Liver (tissue), 8 donors: ENCODE measurements at regions not wholly inside any gene's neighbourhood (a gene's known extent, or its start where the extent isn't known, plus 50 kb on each side); places are given as distances from the start of the nearest gene placed in this dataset.
A peak's percentile ranks its signal among the peaks of the same experiment; 100 is the strongest.

Experiments used
- DNase-seq: peaks from one replicate; pipeline ENCODE4 v3.0.0-alpha.2; 2017; ENCODE audit warnings: low spot score
- H3K27ac ChIP-seq, 2 donors: one replicate each; pipeline ENCODE4 v1.7.0; 2013; ENCODE audit warnings: inconsistent platforms in 2 of 2, low read length in 2 of 2, control low read depth in 1 of 2, low read depth in 1 of 2, mild to moderate bottlenecking in 1 of 2
- H3K27me3 ChIP-seq, 4 donors: one replicate each; pipeline versions ENCODE4 v1.6.1 to v1.7.0; 2013; ENCODE audit warnings: low read length in 3 of 4, inconsistent platforms in 1 of 4, mild to moderate bottlenecking in 1 of 4, moderate library complexity in 1 of 4; ENCODE audit not compliant: control insufficient read depth in 4 of 4, insufficient read depth in 4 of 4
- H3K36me3 ChIP-seq, 4 donors: one replicate each; pipeline versions ENCODE4 v1.6.1 to v1.7.0; 2013; ENCODE audit warnings: low read length in 3 of 4, mild to moderate bottlenecking in 3 of 4, low read depth in 1 of 4, moderate library complexity in 1 of 4; ENCODE audit not compliant: control insufficient read depth in 4 of 4, insufficient read depth in 3 of 4
- H3K4me1 ChIP-seq, 4 donors: one replicate each; pipeline versions ENCODE4 v1.6.1 to v1.7.0; 2013; ENCODE audit warnings: low read length in 3 of 4, mild to moderate bottlenecking in 3 of 4, moderate library complexity in 1 of 4; ENCODE audit not compliant: control insufficient read depth in 4 of 4, insufficient read depth in 4 of 4
- H3K4me3 ChIP-seq, 3 donors: one replicate each; pipeline versions ENCODE4 v1.6.1 to v1.7.0; 2013; ENCODE audit warnings: low read length in 3 of 3, control low read depth in 1 of 3, low read depth in 1 of 3, mild to moderate bottlenecking in 1 of 3
- H3K9ac ChIP-seq, 2 donors: one replicate each; pipeline ENCODE4 v1.7.0; 2013; ENCODE audit warnings: low read length in 2 of 2, mild to moderate bottlenecking in 2 of 2, moderate library complexity in 2 of 2, control low read depth in 1 of 2, low read depth in 1 of 2
- H3K9me3 ChIP-seq, 4 donors: one replicate each; pipeline versions ENCODE4 v1.6.1 to v1.7.0; 2013; ENCODE audit warnings: low read length in 3 of 4; ENCODE audit not compliant: control insufficient read depth in 4 of 4
- EGR1 ChIP-seq, 2 donors: IDR thresholded peaks; 2 replicates each; pipeline ENCODE4 v1.6.1; 2016 to 2018; ENCODE audit warnings: antibody characterized with exemption in 2 of 2, low read depth in 2 of 2
- FOXA1 ChIP-seq: IDR thresholded peaks from 2 replicates; pipeline ENCODE4 v1.6.1; 2016; ENCODE audit warnings: antibody characterized with exemption
- FOXA2 ChIP-seq: IDR thresholded peaks from 2 replicates; pipeline ENCODE4 v1.6.1; 2016; ENCODE audit warnings: antibody characterized with exemption
- GABPA ChIP-seq, 2 donors: IDR thresholded peaks in 1 of 2; conservative IDR thresholded peaks in 1 of 2; 2 replicates each; pipeline ENCODE4 v1.6.1; 2016; ENCODE audit warnings: antibody characterized with exemption in 2 of 2, mild to moderate bottlenecking in 1 of 2, moderate library complexity in 1 of 2
- HNF4A ChIP-seq, 2 donors: conservative IDR thresholded peaks; 2 replicates each; pipeline ENCODE4 v1.6.1; 2016; ENCODE audit warnings: antibody characterized with exemption in 2 of 2, mild to moderate bottlenecking in 2 of 2
- HNF4G ChIP-seq: IDR thresholded peaks from 2 replicates; pipeline ENCODE4 v1.6.1; 2016; ENCODE audit warnings: antibody characterized with exemption
- JUND ChIP-seq, 2 donors: IDR thresholded peaks; 2 replicates each; pipeline ENCODE4 v1.6.1; 2016; ENCODE audit warnings: antibody characterized with exemption in 2 of 2
- NR2F2 ChIP-seq: IDR thresholded peaks from 2 replicates; pipeline ENCODE4 v1.6.1; 2016; ENCODE audit warnings: antibody characterized with exemption
- RAD21 ChIP-seq, 2 donors: IDR thresholded peaks; 2 replicates each; pipeline ENCODE4 v1.6.1; 2016; ENCODE audit warnings: antibody characterized with exemption in 2 of 2, mild to moderate bottlenecking in 2 of 2
- RXRA ChIP-seq, 2 donors: IDR thresholded peaks; 2 replicates each; pipeline ENCODE4 v1.6.1; 2017 to 2018; ENCODE audit warnings: antibody characterized with exemption in 2 of 2, mild to moderate bottlenecking in 1 of 2
- SP1 ChIP-seq: IDR thresholded peaks from 2 replicates; pipeline ENCODE4 v1.6.1; 2018; ENCODE audit warnings: antibody characterized with exemption, mild to moderate bottlenecking
- TAF1 ChIP-seq: conservative IDR thresholded peaks from 2 replicates; pipeline ENCODE4 v1.6.1; 2016; ENCODE audit warnings: antibody characterized with exemption, mild to moderate bottlenecking
- YY1 ChIP-seq: IDR thresholded peaks from 2 replicates; pipeline ENCODE4 v1.6.1; 2016; ENCODE audit warnings: antibody characterized with exemption, mild to moderate bottlenecking
- WGBS: extraction: QIAGEN DNeasy Blood & Tissue Kit; methylation state at CpG from one replicate; pipeline ENCODE4 v1.1.7; 2013; 5-methylcytosine and 5-hydroxymethylcytosine counted together
- TF ChIP-seq, protein P1 (sequence below): fragments of 150-350 bp; IDR thresholded peaks from 2 replicates; pipeline ENCODE4 v1.5.1; 2017; ENCODE audit warnings: improper control_type of control experiment, low read depth, low read length; ENCODE audit not compliant: missing input control
- TF ChIP-seq, protein P2 (sequence below): IDR thresholded peaks from 2 replicates; pipeline ENCODE4 v1.6.1; 2016; ENCODE audit warnings: antibody characterized with exemption
- TF ChIP-seq, protein P3 (sequence below): IDR thresholded peaks from 2 replicates; pipeline ENCODE4 v1.6.1; 2016; ENCODE audit warnings: antibody characterized with exemption
- donor health status: healthy.
- donor health status: healthy.
- donor health status: healthy.
- donor health status: healthy.
- donor health status: healthy.

DNA sequence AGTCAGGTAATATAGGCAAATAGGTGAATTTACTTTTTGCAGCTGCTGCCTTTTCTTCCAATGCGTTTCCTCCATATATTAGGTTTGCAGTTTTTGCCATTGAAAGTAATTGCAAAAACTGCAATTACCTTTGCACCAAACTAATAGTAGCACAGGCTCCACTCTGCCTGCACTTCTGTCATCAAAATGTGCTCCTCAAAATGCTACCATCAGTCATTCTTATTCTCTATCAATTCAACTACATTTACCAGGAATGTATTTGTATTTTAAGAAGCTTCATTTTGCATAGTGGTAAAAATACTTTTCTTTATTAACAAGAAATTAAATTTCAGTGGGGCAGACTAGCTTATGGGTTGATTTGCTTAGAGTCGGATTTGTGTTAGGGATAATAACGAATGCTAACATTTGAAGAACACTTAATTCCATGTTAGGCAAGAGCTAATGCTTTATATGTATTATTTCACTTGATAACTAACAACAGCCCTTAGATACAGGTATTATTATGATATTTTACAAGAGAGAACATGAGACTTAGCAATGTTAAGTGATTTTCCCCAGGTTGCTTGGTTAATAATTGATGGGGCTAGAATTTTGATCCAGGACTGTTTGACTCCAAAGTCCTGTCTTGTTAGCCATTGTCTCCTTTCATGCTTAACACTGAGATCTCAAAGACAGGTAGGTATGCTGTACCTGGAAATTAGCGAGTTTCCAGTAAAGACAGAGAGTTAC lies 300.4 kb downstream of the MAN2A1 start:
- 45% methylated on average over 4 of the region's 4 CpGs for WGBS
- Histone ChIP-seq H3K4me3 (no peak overlapping the region), H3K9ac (peak overlapping the region in 1 of 2 donors; percentile 38), H3K36me3 (no peaks in the 10 kb centered on the region), H3K9me3 (no peaks in the 10 kb centered on the region), H3K27ac (peak overlapping the region; percentile 69), H3K27me3 (no peaks in the 10 kb centered on the region), H3K4me1 (peaks cover 13 to 56% (median 36%) of the 10 kb centered on the region in 4 donors)
- TF ChIP-seq YY1 (peak; percentile 60), HNF4G (peak; percentile 85), HNF4A (conservative IDR thresholded peaks at IDR 0.05) (peak; percentile 90 to 91), RAD21 (IDR thresholded peaks at IDR 0.05) (peak; percentile 7 to 33), GABPA (IDR thresholded peaks at IDR 0.05 in 1 of 2, conservative IDR thresholded peaks at IDR 0.05 in 1 of 2) (no peak), SP1 (peak; percentile 86), NR2F2 (no peak), RXRA (IDR thresholded peaks at IDR 0.05) (peak; percentile 51 to 57), JUND (IDR thresholded peaks at IDR 0.05) (peak; percentile 36 to 62)
- no peak for DNase-seq

DNA sequence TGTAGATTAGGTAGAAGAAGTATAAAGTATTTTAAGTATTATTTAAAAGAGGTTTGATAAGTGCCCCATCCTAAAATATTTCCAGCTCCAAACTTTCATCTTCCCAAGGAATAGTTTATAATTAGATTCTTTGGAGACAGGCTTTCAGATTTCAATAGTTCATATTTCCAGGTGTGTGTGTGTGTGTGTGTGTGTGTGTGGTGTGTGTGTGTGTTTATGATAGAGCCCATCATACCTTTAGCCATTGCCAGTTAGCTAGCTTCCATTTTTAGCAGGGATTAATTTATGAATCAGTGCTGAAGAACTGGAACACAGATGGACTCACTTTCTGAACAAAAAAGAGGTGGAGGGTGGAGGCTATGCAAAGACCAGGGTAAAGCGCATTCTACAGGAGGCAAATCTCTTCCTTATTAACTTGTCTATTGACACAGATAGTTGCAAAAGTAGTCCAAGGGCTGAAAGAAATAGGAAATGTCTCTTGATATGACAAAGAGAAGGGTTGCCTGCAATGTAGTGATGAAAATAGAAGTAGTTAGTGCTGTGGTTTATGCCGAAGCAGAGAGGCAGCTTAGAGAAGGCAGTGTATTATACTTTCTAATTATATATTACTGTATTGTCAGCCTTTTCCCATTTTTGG lies 301.1 kb downstream of the MAN2A1 start:
- H3K36me3 ChIP-seq, result no peaks in the 10 kb centered on the region
- DNase-seq, result no peak
- H3K9ac ChIP-seq, result peak overlapping the region in 1 of 2 donors; percentile 38
- H3K27ac ChIP-seq, result peak overlapping the region; percentile 69
- H3K27me3 ChIP-seq, result no peaks in the 10 kb centered on the region
- H3K9me3 ChIP-seq, result no peaks in the 10 kb centered on the region
- TF ChIP-seq HNF4A (conservative IDR thresholded peaks at IDR 0.05) (no peak), YY1 (peak; percentile 7)
- TF ChIP-seq, protein P1, sequence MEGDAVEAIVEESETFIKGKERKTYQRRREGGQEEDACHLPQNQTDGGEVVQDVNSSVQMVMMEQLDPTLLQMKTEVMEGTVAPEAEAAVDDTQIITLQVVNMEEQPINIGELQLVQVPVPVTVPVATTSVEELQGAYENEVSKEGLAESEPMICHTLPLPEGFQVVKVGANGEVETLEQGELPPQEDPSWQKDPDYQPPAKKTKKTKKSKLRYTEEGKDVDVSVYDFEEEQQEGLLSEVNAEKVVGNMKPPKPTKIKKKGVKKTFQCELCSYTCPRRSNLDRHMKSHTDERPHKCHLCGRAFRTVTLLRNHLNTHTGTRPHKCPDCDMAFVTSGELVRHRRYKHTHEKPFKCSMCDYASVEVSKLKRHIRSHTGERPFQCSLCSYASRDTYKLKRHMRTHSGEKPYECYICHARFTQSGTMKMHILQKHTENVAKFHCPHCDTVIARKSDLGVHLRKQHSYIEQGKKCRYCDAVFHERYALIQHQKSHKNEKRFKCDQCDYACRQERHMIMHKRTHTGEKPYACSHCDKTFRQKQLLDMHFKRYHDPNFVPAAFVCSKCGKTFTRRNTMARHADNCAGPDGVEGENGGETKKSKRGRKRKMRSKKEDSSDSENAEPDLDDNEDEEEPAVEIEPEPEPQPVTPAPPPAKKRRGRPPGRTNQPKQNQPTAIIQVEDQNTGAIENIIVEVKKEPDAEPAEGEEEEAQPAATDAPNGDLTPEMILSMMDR, result no peak
- H3K4me3 ChIP-seq, result no peak overlapping the region
- 54% methylated on average over 2 of the region's 2 CpGs for WGBS
- H3K4me1 ChIP-seq, result peaks cover 13 to 56% (median 36%) of the 10 kb centered on the region in 4 donors

DNA sequence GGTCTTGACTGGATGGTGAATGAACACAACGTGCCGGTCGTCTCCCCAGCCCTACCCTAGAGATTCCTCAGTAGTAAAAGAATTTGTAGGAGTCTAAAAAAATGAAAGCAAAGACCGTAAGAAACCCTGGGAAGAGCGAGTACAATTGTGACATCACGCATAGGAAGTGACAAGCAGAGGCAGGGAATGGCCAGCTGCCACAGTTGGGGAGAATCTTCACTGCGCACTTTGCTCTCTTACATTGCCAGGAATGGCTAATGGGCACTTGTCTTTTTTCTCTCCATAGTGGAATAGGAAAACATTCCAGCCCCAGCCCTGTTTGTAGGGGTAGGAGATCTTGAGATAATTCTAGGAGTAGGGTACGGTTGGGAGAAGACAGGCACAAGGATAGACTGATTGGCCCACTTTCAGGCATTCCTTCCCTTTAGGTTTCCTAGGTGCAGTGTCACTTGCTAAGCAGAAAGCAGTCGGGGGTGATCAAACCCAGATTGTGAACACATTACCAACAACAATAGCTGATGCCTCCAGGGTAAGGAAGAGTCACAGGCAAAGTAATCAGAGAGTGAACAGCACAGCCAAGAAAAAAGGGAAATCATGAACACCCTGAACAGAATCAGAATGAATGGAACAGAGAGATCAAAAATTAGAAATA lies 302.7 kb downstream of the MAN2A1 start:
- Histone ChIP-seq H3K4me3 (peak overlapping the region in 1 of 3 donors; percentile 4), H3K27me3 (no peaks in the 10 kb centered on the region), H3K4me1 (peaks cover 13 to 56% (median 36%) of the 10 kb centered on the region in 4 donors), H3K27ac (peak overlapping the region; percentile 63 to 69), H3K9ac (no peak overlapping the region), H3K36me3 (no peaks in the 10 kb centered on the region), H3K9me3 (no peaks in the 10 kb centered on the region)
- WGBS, result 82% methylated on average over 9 of the region's 9 CpGs
- DNase-seq, result no peak
- TF ChIP-seq, protein P2, sequence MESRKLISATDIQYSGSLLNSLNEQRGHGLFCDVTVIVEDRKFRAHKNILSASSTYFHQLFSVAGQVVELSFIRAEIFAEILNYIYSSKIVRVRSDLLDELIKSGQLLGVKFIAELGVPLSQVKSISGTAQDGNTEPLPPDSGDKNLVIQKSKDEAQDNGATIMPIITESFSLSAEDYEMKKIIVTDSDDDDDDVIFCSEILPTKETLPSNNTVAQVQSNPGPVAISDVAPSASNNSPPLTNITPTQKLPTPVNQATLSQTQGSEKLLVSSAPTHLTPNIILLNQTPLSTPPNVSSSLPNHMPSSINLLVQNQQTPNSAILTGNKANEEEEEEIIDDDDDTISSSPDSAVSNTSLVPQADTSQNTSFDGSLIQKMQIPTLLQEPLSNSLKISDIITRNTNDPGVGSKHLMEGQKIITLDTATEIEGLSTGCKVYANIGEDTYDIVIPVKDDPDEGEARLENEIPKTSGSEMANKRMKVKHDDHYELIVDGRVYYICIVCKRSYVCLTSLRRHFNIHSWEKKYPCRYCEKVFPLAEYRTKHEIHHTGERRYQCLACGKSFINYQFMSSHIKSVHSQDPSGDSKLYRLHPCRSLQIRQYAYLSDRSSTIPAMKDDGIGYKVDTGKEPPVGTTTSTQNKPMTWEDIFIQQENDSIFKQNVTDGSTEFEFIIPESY, result no peak
- no peak for TF ChIP-seq NR2F2
- TF ChIP-seq HNF4A (conservative IDR thresholded peaks at IDR 0.05), result peak; percentile 44 to 62
- no peak for TF ChIP-seq RAD21 (IDR thresholded peaks at IDR 0.05)
- no peak for TF ChIP-seq JUND (IDR thresholded peaks at IDR 0.05)
- TF ChIP-seq YY1, result peak; percentile 63
- TF ChIP-seq, protein P3, sequence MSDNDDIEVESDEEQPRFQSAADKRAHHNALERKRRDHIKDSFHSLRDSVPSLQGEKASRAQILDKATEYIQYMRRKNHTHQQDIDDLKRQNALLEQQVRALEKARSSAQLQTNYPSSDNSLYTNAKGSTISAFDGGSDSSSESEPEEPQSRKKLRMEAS, result no peak
- no peak for TF ChIP-seq EGR1 (IDR thresholded peaks at IDR 0.05; ENCODE audit: low read depth in 2 of 2)
- TF ChIP-seq HNF4G, result peak; percentile 6
- peak in 1 of 2 donors; percentile 19 for TF ChIP-seq RXRA (IDR thresholded peaks at IDR 0.05)
- TF ChIP-seq, protein P1, result no peak
- no peak for TF ChIP-seq FOXA1
- no peak for TF ChIP-seq SP1
- TF ChIP-seq FOXA2, result no peak
- no peak for TF ChIP-seq TAF1
